CD1c-positive myeloid dendritic cell (primary cell): ENCODE measurements at regions not wholly inside any gene's neighbourhood (a gene's known extent, or its start where the extent isn't known, plus 50 kb on each side); places are given as distances from the start of the nearest gene placed in this dataset.
"Not testable (repeated sequence)": the region's sequence is repeated elsewhere in the genome, so short reads cannot be mapped to it uniquely, and the experiment has no call there.

Source experiments
- DNase-seq: peaks from one replicate; pipeline ENCODE4 v3.0.0-alpha.2; 2016; ENCODE audit errors: extremely low spot score

GRCh38 chr12:116687888-116688287 is 50.0 kb downstream of the SPRING1 start:
- peak; percentile 64 for DNase-seq

GRCh38 chr12:116684891-116685290 is 53.0 kb downstream of the SPRING1 start:
- DNase-seq: no peak

DNA sequence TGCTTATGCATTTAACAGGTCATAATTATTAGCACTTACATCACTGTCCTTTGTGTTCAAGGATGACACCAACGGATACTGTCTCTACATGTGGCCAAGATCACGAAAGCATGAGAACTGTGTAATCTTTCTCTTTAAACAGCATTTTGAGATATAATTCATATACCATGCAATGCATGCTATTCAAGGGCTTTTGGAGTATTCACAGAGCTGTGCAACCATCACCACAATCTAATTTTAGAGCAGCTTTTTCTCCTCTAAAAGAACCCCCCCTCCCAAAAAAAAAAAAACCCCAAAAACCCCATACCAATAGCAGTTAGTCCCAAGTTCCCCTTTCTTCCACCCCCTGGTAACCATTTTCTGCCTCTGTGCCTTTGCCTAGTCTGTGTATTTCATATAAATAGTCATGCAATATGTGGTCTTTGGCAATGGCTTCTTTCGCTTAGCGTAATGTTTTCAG is 60.6 kb downstream of the SPRING1 start:
- DNase-seq: peak; percentile 40

- DNase-seq: no peak
Measured at GRCh38 chr12:116675339-116676107, 62.3 kb downstream of the SPRING1 start.

- DNase-seq: no peak
Measured at GRCh38 chr12:116674643-116675183, 63.2 kb downstream of the SPRING1 start.

DNA sequence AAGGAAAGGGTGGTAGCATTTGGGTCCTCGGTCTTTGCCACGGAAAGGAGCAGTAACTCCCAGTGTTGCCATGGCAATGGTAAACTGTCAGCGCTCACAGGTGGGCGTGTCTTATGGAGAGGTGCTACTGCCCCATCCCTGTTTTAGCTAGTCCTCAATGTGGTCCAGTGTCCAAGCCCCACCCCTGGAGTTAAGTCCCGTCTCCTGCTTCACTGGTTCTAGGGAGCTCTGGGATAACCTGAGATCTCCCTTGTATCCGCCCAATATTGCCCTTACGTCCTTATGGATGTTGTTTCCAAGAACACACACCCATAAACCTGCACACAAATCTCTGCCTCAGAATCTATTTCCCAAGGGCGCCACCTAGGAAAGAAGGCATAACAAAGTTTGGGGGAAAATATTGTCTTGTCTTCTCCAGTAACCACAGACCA is 64.2 kb downstream of the SPRING1 start:
- no peak for DNase-seq

DNA sequence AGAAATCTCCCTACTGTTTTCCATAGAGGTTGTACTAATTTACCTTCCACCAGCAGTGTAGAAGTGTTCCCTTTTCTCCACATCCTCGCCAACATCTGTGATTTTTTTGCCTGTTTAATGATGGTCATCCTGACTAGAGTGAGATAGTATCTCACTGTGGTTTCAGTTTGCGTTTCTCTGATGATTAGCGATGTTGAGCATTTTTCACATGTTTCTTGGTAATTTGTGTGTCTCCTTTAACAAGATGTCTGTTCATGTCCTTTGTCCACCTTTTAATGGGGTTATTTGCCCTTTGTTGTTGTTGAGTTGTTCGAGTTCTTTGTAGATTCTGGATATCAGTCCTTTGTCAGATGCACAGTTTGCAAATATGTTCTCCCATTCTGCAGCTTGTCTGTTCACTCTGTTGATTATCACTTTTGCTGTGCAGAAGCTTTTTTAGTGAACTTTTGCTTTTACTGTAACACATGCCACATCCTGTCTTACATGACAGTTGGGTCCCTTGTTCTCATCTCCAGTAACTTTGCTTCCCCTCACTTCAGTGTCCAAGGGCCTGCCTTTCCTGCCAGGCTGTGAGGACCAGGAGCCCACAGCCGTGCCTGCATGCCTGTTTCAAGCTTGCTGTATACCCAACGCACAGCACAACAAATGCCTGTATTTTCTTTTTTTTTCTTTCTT is 64.9 kb downstream of the SPRING1 start:
- DNase-seq: no peak

- DNase-seq: no peak
Measured at GRCh38 chr12:116672010-116672409, 65.9 kb downstream of the SPRING1 start.

DNA sequence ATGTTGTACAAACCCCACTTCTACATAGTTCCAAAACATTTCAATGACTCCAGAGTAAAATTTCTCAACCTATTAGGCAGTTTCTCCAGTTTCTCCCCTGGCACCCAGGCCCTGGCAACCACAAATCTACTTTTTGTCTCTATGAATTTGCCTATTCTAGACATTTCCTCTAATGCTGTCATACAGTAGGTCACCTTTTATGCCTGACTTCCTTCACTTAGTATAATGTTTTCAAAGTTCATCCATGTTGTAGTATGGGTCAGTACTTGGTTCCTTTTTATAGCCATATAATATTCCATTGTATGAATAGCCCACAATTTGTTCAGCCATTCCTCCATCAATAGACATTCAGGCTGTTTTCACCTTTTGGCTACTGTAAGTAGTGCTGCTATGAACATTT is 67.0 kb downstream of the SPRING1 start:
- DNase-seq: no peak

- no peak for DNase-seq
Measured at GRCh38 chr12:116667752-116668151, 70.1 kb downstream of the SPRING1 start.

DNA sequence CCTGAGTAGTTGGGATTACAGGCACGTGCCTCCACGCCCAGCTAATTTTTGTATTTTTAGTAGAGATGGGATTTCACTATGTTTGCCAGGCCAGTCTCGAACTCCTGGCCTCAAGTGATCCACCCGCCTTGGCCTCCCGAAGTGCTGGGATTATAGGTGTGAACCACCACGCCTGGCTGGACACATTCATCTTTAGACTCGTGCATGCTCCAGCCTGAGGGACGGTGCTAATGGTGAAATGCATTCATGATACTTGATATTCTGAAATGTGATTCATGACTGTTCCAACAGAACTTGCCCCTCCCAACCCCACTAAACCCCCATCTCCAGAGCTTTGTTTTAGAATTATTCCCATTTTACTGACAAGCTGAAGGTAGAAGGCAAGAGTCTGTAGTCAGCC is 71.0 kb downstream of the SPRING1 start:
- DNase-seq: not testable (repeated sequence)

DNA sequence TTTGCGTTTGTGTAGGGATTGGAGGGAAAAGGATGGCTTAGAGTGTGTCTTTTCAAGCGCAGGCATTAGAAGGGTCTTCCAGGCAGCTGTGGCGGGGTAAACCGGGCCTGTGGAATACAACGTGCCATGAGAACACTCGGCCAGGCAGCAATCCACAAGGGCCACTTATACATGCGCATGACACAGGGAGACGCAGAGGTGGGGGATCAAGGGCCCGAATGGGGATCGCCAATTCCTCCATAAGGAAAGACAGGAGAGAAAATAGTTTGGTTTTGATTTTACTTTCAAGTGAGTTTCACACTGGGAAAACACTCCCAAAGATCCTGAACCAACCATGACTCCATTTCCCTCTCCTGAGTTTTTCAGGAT is 71.6 kb downstream of the SPRING1 start:
- DNase-seq: no peak

- no peak for DNase-seq
Measured at GRCh38 chr12:116665666-116666304, 72.1 kb downstream of the SPRING1 start.

- no peak for DNase-seq
Measured at GRCh38 chr12:116664085-116664484, 73.8 kb downstream of the SPRING1 start.

GRCh38 chr12:116662612-116663144 is 75.2 kb downstream of the SPRING1 start:
- peak; percentile 11 for DNase-seq

- DNase-seq: no peak
Measured at GRCh38 chr12:116661341-116661740, 76.5 kb downstream of the SPRING1 start.

- not testable (repeated sequence) for DNase-seq
Measured at GRCh38 chr12:116660740-116661139, 77.1 kb downstream of the SPRING1 start.

DNA sequence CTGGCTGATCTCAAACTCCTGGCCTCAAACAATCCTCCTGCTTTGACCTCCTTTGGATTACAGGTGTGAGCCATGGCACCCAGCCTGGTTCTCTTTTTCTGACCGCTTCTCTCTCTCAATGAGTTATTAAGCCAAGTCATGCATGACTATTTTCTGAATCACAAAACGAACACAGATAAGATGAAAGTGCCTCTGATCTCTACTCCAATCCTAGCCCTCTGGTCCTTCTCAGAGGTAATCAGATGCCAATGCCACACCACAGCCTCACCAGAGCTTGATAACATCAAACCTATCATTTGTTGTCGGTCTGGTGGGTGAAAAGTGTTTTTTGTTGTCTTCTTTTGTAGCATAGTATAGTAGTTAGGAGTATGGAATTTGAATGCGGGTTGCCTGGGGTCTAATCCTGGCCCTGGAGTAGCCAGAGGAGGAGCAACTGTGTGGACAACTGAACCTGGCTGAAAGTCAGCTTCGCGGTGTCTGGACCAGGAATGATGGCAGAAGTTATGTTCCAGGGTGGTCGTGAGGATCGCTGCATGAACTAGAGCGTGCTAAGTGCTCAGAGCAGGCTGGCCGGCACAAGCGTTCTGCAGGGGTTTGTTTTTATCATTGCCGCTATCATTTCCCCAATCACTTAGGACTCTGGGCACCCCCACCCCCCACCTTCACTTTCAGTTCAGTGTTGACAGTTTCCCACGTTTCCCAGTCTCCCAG is 77.9 kb downstream of the SPRING1 start:
- DNase-seq: no peak

- DNase-seq: no peak
Measured at GRCh38 chr12:116657921-116658495, 79.9 kb downstream of the SPRING1 start.

DNA sequence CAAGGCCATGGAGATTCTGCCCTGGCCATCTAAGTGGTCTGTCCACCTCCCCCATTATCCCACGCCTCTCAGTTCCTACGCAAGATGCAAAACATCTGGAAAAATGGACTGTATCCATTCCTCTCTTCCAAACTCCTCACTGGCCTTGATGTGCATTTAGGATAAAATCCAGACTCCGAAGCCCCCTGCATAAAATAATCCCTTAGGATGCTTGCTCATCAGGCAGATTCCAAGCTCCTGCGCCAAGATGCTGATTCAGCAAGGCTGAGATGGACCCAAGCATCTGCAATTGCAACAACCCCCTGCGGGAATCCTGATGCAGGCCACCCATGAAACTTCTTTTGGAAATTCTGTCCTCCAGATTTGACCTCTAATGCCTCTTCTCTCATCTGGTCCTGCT is 81.6 kb downstream of the SPRING1 start:
- no peak for DNase-seq

DNA sequence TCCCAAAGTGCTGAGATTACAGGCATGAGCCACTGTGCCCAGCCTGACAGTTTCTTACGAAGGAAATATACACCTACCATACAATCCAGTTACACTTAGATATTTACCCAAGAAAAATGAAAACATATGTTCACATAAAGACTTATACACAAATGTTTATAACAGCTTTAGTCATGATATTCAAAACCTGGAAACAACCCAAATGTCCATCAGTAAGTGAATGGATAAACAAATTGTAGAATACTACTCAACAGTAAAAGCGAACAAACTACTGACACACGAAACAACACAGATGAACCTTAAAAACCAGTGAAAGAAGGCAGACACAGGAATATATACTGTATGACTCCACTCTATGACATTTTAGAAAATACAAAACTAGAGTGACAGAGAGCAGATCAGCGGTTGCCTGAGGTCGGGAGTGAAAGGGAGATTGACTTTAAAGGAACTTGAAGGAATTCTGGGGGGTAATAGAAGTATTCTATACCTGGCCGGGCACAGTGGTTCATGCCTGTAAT is 83.6 kb downstream of the SPRING1 start:
- DNase-seq: no peak
